ENCODE measurements at regions not wholly inside any gene's neighbourhood (a gene's known extent, or its start where the extent isn't known, plus 50 kb on each side); places are given as distances from the start of the nearest gene placed in this dataset.

DNA sequence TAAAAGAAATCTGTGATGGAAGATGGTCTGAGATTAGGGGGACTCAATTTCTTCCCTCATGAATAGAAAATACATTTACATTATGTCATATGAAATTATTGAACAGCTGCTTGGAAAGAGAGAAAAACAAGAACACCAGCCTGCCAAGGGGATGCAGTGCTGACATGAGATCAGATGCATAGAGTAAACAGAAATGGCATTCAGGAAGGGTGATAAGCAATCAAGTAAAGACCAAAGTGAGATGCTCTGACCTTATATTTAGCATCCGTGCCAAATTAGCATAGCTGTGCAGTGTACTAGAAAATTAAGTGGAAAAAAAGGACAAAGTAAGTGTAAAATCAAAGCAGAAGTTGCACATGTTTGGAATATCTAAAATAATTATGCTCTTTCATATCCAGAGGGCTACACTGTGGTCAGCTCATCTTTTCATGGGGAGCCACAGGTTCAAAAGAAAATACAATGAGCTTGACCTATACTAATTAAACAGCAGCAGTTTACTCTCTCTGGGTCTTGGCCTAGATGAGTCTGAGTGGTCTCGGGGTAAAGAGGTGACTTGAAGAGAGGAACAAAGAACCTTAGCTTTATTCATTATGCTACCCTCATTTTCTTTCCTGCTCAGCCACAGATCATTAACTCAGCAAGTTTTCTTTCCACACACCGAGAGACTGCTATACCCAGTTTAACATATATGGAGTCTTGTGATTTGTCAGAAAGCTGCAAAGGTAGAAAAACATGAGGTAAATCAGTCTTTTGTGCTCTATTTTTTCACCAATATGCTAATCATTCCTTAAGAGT is 359.4 kb upstream of the FOXG1 start:
- H3K4me1 ChIP-seq (ENCODE audit: insufficient read depth, low read length): no peaks in the 10 kb centered on the region
- no peak overlapping the region for H2AFZ ChIP-seq (ENCODE audit: low read length)
- DNase-seq (ENCODE audit: insufficient read length, low spot score, missing footprints): peak; percentile 1
- H3K4me3 ChIP-seq (ENCODE audit: insufficient read depth, low read length): no peak overlapping the region
- H3K9me3 ChIP-seq (ENCODE audit: low read depth, low read length): peaks cover 4% of the 10 kb centered on the region
- TF ChIP-seq, protein P1, sequence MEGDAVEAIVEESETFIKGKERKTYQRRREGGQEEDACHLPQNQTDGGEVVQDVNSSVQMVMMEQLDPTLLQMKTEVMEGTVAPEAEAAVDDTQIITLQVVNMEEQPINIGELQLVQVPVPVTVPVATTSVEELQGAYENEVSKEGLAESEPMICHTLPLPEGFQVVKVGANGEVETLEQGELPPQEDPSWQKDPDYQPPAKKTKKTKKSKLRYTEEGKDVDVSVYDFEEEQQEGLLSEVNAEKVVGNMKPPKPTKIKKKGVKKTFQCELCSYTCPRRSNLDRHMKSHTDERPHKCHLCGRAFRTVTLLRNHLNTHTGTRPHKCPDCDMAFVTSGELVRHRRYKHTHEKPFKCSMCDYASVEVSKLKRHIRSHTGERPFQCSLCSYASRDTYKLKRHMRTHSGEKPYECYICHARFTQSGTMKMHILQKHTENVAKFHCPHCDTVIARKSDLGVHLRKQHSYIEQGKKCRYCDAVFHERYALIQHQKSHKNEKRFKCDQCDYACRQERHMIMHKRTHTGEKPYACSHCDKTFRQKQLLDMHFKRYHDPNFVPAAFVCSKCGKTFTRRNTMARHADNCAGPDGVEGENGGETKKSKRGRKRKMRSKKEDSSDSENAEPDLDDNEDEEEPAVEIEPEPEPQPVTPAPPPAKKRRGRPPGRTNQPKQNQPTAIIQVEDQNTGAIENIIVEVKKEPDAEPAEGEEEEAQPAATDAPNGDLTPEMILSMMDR (IDR thresholded peaks at IDR 0.05; ENCODE audit: extremely low read depth, low read depth, low read length): no peak
- H3K27me3 ChIP-seq (ENCODE audit: insufficient read depth, low read length): no peaks in the 10 kb centered on the region
- no peaks in the 10 kb centered on the region for H3K79me2 ChIP-seq (ENCODE audit: insufficient read depth, low read length)
- no peak overlapping the region for H3K4me2 ChIP-seq (ENCODE audit: insufficient read depth, low read length)
- H4K20me1 ChIP-seq (ENCODE audit: insufficient read depth, low read length): no peaks in the 10 kb centered on the region
- no peak overlapping the region for H3K27ac ChIP-seq (ENCODE audit: low read depth, low read length)
- no peaks in the 10 kb centered on the region for H3K36me3 ChIP-seq (ENCODE audit: insufficient read depth, low read length)

DNA sequence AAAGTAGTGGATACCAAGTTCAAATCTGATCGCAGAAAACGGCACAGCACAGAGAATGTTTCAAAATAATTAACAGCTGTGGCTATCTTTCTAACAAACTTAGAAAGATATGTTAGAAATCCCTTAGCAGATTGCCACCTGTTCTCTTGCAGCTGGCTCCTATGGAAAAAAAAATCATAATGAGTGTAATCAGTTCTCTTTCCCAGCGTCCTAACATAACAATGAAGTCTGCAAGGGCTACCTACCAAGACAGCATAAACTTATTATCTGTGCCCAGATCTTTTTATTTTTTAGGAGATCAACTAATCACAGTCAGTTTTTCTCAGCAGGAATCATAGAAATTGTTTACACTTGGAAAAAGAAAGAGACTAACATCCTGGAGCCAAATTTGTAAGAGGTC is 358.6 kb upstream of the FOXG1 start:
- Histone ChIP-seq H3K27me3 (ENCODE audit: insufficient read depth, low read length) (no peaks in the 10 kb centered on the region), H3K27ac (ENCODE audit: low read depth, low read length) (no peak overlapping the region), H3K36me3 (ENCODE audit: insufficient read depth, low read length) (no peaks in the 10 kb centered on the region), H2AFZ (ENCODE audit: low read length) (no peak overlapping the region), H4K20me1 (ENCODE audit: insufficient read depth, low read length) (no peaks in the 10 kb centered on the region), H3K4me1 (ENCODE audit: insufficient read depth, low read length) (no peaks in the 10 kb centered on the region), H3K4me3 (ENCODE audit: insufficient read depth, low read length) (no peak overlapping the region), H3K79me2 (ENCODE audit: insufficient read depth, low read length) (no peaks in the 10 kb centered on the region), H3K9me3 (ENCODE audit: low read depth, low read length) (peaks cover 4% of the 10 kb centered on the region), H3K4me2 (ENCODE audit: insufficient read depth, low read length) (no peak overlapping the region)
- DNase-seq (ENCODE audit: insufficient read length, low spot score, missing footprints): peak; percentile 9
- TF ChIP-seq, protein P1 (IDR thresholded peaks at IDR 0.05; ENCODE audit: extremely low read depth, low read depth, low read length): no peak

DNA sequence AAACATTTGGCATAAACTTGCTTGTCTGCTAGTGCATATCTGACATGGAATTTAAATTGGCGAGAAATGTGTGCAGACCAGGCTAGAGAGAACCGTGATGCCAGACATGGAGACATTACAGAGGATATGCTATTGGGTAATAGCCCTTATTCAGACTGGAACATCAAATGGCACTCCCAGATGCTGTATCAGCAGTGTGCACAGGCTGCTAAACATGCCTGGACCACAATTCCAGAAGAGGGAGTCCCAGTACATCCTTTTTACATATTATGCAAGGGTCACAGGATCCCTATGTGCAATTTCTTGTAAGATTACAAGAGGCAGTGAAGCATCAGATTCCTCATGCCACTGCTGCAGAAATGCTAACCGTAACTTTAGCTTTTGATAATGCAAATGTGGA is 354.5 kb upstream of the FOXG1 start:
- H4K20me1 ChIP-seq (ENCODE audit: insufficient read depth, low read length): no peaks in the 10 kb centered on the region
- H3K79me2 ChIP-seq (ENCODE audit: insufficient read depth, low read length): no peaks in the 10 kb centered on the region
- H3K27me3 ChIP-seq (ENCODE audit: insufficient read depth, low read length): no peaks in the 10 kb centered on the region
- H3K4me2 ChIP-seq (ENCODE audit: insufficient read depth, low read length): no peak overlapping the region
- peaks cover 4% of the 10 kb centered on the region for H3K9me3 ChIP-seq (ENCODE audit: low read depth, low read length)
- H3K4me1 ChIP-seq (ENCODE audit: insufficient read depth, low read length): no peaks in the 10 kb centered on the region
- TF ChIP-seq, protein P1 (IDR thresholded peaks at IDR 0.05; ENCODE audit: extremely low read depth, low read depth, low read length): no peak
- no peak overlapping the region for H3K4me3 ChIP-seq (ENCODE audit: insufficient read depth, low read length)
- H2AFZ ChIP-seq (ENCODE audit: low read length): no peak overlapping the region
- DNase-seq (ENCODE audit: insufficient read length, low spot score, missing footprints): no peak
- no peaks in the 10 kb centered on the region for H3K36me3 ChIP-seq (ENCODE audit: insufficient read depth, low read length)
- H3K27ac ChIP-seq (ENCODE audit: low read depth, low read length): no peak overlapping the region

DNA sequence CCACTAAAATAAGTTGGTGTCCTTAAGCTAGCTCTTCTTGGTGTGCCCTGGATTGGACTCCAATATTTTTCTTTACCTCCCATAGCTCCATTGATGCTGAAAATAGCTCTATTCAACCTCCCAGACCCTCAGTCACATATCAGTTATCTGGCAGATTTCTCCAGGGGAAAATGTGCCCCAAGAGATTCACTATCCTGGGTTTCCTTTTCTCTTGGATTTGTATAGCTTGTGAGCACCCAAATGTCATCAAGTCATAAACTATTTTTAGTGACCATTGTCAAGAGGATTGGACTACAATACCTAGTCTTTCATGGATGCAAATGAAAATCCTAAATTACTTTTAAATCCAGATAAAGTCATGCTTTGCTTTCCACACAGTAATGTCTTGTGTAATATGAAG is 339.6 kb upstream of the FOXG1 start:
- TF ChIP-seq, protein P1 (IDR thresholded peaks at IDR 0.05; ENCODE audit: extremely low read depth, low read depth, low read length): no peak
- no peak overlapping the region for H3K27ac ChIP-seq (ENCODE audit: low read depth, low read length)
- no peaks in the 10 kb centered on the region for H3K36me3 ChIP-seq (ENCODE audit: insufficient read depth, low read length)
- no peak overlapping the region for H2AFZ ChIP-seq (ENCODE audit: low read length)
- H3K4me3 ChIP-seq (ENCODE audit: insufficient read depth, low read length): no peak overlapping the region
- no peak overlapping the region for H3K4me2 ChIP-seq (ENCODE audit: insufficient read depth, low read length)
- no peaks in the 10 kb centered on the region for H3K9me3 ChIP-seq (ENCODE audit: low read depth, low read length)
- H3K79me2 ChIP-seq (ENCODE audit: insufficient read depth, low read length): no peaks in the 10 kb centered on the region
- no peaks in the 10 kb centered on the region for H3K4me1 ChIP-seq (ENCODE audit: insufficient read depth, low read length)
- DNase-seq (ENCODE audit: insufficient read length, low spot score, missing footprints): no peak
- H4K20me1 ChIP-seq (ENCODE audit: insufficient read depth, low read length): no peaks in the 10 kb centered on the region
- no peaks in the 10 kb centered on the region for H3K27me3 ChIP-seq (ENCODE audit: insufficient read depth, low read length)
